Body of pancreas (tissue), 4 donors: ENCODE measurements at regions not wholly inside any gene's neighbourhood (a gene's known extent, or its start where the extent isn't known, plus 50 kb on each side); places are given as distances from the start of the nearest gene placed in this dataset.

Experiments used
- POLR2A ChIP-seq, 3 donors: fragments of 450-650 bp; IDR thresholded peaks; one replicate each; pipeline ENCODE4 v1.6.1; 2016; ENCODE audit warnings: antibody characterized with exemption in 3 of 3, mild to moderate bottlenecking in 2 of 3
- TF ChIP-seq, protein P1 (sequence below), 7 experiments: fragments of 450-650 bp in 4 of 7; fragments of 200-600 bp in 3 of 7; sonication (generic) in 3 of 7; IDR thresholded peaks; one replicate each; pipeline ENCODE4 v1.5.1; 2016 to 2019; ENCODE audit warnings: antibody characterized with exemption in 7 of 7

DNA sequence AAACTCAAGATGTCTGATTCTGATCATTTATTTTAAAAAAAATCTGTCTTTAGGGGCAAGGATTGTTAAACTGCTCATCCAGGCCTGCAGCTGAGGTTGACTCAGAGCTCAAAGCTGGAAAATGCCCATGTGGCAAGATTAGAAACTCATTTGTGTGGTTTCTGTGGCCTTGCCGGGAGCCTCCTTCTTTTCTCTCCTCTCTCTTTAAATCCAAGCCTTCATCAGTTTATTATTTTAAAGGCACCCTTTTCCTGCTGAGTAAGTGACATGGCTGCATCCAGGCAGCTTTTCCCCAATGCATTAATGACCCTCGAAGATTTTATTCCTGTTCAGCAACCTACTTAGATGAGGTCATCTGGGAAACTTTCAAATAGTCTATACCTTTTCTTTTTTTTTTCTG, 221.3 kb upstream of the CDIN1 start:
- TF ChIP-seq, protein P1, sequence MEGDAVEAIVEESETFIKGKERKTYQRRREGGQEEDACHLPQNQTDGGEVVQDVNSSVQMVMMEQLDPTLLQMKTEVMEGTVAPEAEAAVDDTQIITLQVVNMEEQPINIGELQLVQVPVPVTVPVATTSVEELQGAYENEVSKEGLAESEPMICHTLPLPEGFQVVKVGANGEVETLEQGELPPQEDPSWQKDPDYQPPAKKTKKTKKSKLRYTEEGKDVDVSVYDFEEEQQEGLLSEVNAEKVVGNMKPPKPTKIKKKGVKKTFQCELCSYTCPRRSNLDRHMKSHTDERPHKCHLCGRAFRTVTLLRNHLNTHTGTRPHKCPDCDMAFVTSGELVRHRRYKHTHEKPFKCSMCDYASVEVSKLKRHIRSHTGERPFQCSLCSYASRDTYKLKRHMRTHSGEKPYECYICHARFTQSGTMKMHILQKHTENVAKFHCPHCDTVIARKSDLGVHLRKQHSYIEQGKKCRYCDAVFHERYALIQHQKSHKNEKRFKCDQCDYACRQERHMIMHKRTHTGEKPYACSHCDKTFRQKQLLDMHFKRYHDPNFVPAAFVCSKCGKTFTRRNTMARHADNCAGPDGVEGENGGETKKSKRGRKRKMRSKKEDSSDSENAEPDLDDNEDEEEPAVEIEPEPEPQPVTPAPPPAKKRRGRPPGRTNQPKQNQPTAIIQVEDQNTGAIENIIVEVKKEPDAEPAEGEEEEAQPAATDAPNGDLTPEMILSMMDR (IDR thresholded peaks at IDR 0.05) = no peak
- no peak for TF ChIP-seq POLR2A (IDR thresholded peaks at IDR 0.05)
